ENCODE measurements at regions not wholly inside any gene's neighbourhood (a gene's known extent, or its start where the extent isn't known, plus 50 kb on each side); places are given as distances from the start of the nearest gene placed in this dataset.

DNA sequence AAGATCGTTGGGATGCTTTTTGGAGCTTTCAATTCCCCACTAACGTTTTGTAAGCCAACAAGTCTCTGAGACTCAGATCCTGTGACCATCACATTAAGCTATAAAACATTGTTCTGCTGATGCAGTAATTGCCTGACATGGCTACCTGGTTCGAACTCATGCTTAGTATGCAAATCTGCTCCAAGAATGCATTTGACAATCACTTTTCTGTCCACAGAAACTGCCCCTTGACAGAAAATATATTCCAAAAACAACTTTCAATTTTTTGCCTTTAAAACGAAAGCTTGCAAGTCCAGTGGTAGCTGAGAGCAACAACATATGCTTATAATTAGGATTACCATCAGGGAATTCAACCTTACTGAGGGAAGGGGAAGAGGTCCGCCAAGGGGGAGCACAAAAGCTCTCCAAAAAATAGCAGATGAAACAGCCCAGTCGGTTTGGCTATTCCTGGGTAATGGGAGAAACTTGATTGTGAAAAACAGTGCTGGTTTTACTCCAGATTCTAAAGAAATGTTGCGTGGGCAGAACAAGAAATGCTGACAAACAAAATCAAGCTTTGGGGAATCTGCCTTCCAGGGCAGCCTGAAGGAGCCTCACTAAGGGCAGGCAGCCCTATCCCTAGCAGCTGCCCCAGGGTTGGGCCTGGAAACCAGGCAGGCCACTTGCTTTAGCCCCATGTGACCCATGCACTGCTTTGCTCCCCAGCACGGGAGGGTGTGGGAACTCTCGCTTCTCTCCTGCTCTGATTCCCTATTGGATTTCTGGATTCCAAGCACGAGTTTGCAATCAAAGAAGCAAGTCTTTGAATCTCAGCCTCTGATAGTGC lies 160.7 kb upstream of the LDB2 start:
- Histone ChIP-seq H3K9me3 (ENCODE audit: control insufficient read depth, insufficient read depth, low read depth, low read length) (no peaks in the 10 kb centered on the region), H3K4me1 (ENCODE audit: control insufficient read depth, extremely low read depth, insufficient read depth, low read length) (peaks cover 16% of the 10 kb centered on the region), H3K79me2 (ENCODE audit: control insufficient read depth, insufficient read depth, low read length) (no peaks in the 10 kb centered on the region), H3K36me3 (ENCODE audit: control insufficient read depth, insufficient read depth, low read length) (no peaks in the 10 kb centered on the region), H3K4me2 (ENCODE audit: extremely low read depth, insufficient read depth, low read length) (peak overlapping the region; percentile 92), H3K27me3 (ENCODE audit: control insufficient read depth, insufficient read depth, low read length) (no peaks in the 10 kb centered on the region), H2AFZ (ENCODE audit: low read length) (peak overlapping the region; percentile 59), H3K27ac (ENCODE audit: insufficient read depth, low read length) (peak overlapping the region; percentile 24), H4K20me1 (ENCODE audit: control insufficient read depth, extremely low read depth, insufficient read depth, low read length) (no peaks in the 10 kb centered on the region), H3K9ac (ENCODE audit: insufficient read depth, low read length) (no peak overlapping the region), H3K4me3 (replicated peaks in 1 of 4; ENCODE audit: control extremely low read depth in 1 of 4, insufficient read depth in 1 of 4, low read depth in 3 of 4, low read length in 4 of 4) (peak overlapping the region in 2 of 4 experiments; percentile 18 to 33)
- TF ChIP-seq, protein P1, sequence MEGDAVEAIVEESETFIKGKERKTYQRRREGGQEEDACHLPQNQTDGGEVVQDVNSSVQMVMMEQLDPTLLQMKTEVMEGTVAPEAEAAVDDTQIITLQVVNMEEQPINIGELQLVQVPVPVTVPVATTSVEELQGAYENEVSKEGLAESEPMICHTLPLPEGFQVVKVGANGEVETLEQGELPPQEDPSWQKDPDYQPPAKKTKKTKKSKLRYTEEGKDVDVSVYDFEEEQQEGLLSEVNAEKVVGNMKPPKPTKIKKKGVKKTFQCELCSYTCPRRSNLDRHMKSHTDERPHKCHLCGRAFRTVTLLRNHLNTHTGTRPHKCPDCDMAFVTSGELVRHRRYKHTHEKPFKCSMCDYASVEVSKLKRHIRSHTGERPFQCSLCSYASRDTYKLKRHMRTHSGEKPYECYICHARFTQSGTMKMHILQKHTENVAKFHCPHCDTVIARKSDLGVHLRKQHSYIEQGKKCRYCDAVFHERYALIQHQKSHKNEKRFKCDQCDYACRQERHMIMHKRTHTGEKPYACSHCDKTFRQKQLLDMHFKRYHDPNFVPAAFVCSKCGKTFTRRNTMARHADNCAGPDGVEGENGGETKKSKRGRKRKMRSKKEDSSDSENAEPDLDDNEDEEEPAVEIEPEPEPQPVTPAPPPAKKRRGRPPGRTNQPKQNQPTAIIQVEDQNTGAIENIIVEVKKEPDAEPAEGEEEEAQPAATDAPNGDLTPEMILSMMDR (conservative IDR thresholded peaks at IDR 0.05 in 1 of 2, IDR thresholded peaks at IDR 0.05 in 1 of 2; ENCODE audit: low read depth in 1 of 2, low read length in 2 of 2) = no peak
- TF ChIP-seq EZH2 (IDR thresholded peaks at IDR 0.05; ENCODE audit: low read length, missing control alignments) = no peak
- peak in 1 of 2 donors; percentile 67 for DNase-seq (ENCODE audit: low read depth in 2 of 2)

- Histone ChIP-seq H3K4me1 (ENCODE audit: control insufficient read depth, extremely low read depth, insufficient read depth, low read length) (peaks cover 15% of the 10 kb centered on the region), H3K36me3 (ENCODE audit: control insufficient read depth, insufficient read depth, low read length) (no peaks in the 10 kb centered on the region), H3K9ac (ENCODE audit: insufficient read depth, low read length) (no peak overlapping the region), H3K4me3 (replicated peaks in 1 of 4; ENCODE audit: control extremely low read depth in 1 of 4, insufficient read depth in 1 of 4, low read depth in 3 of 4, low read length in 4 of 4) (peak overlapping the region in 2 of 4 experiments; percentile 18 to 33), H3K27ac (ENCODE audit: insufficient read depth, low read length) (peak overlapping the region; percentile 24), H2AFZ (ENCODE audit: low read length) (peak overlapping the region; percentile 59), H4K20me1 (ENCODE audit: control insufficient read depth, extremely low read depth, insufficient read depth, low read length) (no peaks in the 10 kb centered on the region), H3K79me2 (ENCODE audit: control insufficient read depth, insufficient read depth, low read length) (no peaks in the 10 kb centered on the region), H3K9me3 (ENCODE audit: control insufficient read depth, insufficient read depth, low read depth, low read length) (no peaks in the 10 kb centered on the region), H3K4me2 (ENCODE audit: extremely low read depth, insufficient read depth, low read length) (peak overlapping the region; percentile 92), H3K27me3 (ENCODE audit: control insufficient read depth, insufficient read depth, low read length) (no peaks in the 10 kb centered on the region)
- peak; percentile 44 to 49 for DNase-seq (ENCODE audit: low read depth in 2 of 2)
- TF ChIP-seq EZH2 (IDR thresholded peaks at IDR 0.05; ENCODE audit: low read length, missing control alignments) = no peak
- TF ChIP-seq, protein P1 (conservative IDR thresholded peaks at IDR 0.05 in 1 of 2, IDR thresholded peaks at IDR 0.05 in 1 of 2; ENCODE audit: low read depth in 1 of 2, low read length in 2 of 2) = no peak
Measured at GRCh38 chr4:17058536-17058915, 160.1 kb upstream of the LDB2 start.

DNA sequence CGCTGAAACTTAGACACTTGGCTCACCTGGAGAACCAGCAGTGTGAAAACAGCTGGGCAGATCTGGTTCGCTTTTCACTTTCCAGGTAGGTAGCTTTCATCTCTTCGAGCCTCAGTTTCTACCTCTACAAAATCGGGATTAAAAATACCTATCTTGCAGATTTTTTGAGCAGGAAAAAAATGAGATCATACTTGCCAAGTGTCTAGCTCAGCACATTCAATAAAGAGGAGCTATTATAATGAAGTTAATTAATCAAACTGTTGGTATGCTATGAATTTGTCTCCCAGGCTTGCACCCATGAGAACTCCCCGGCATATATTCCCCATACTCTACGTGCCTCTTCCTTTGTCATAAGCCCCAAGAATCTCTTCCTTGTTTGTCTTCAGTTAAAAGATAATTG lies 158.6 kb upstream of the LDB2 start:
- DNase-seq (ENCODE audit: low read depth in 2 of 2) = no peak
- Histone ChIP-seq H2AFZ (ENCODE audit: low read length) (no peak overlapping the region), H3K9me3 (ENCODE audit: control insufficient read depth, insufficient read depth, low read depth, low read length) (no peaks in the 10 kb centered on the region), H3K4me2 (ENCODE audit: extremely low read depth, insufficient read depth, low read length) (no peak overlapping the region), H3K27me3 (ENCODE audit: control insufficient read depth, insufficient read depth, low read length) (no peaks in the 10 kb centered on the region), H3K36me3 (ENCODE audit: control insufficient read depth, insufficient read depth, low read length) (no peaks in the 10 kb centered on the region), H3K9ac (ENCODE audit: insufficient read depth, low read length) (no peak overlapping the region), H3K27ac (ENCODE audit: insufficient read depth, low read length) (no peak overlapping the region), H3K4me1 (ENCODE audit: control insufficient read depth, extremely low read depth, insufficient read depth, low read length) (peaks cover 15% of the 10 kb centered on the region), H3K79me2 (ENCODE audit: control insufficient read depth, insufficient read depth, low read length) (no peaks in the 10 kb centered on the region), H3K4me3 (replicated peaks in 1 of 4; ENCODE audit: control extremely low read depth in 1 of 4, insufficient read depth in 1 of 4, low read depth in 3 of 4, low read length in 4 of 4) (no peak overlapping the region), H4K20me1 (ENCODE audit: control insufficient read depth, extremely low read depth, insufficient read depth, low read length) (no peaks in the 10 kb centered on the region)
- TF ChIP-seq, protein P1 (conservative IDR thresholded peaks at IDR 0.05 in 1 of 2, IDR thresholded peaks at IDR 0.05 in 1 of 2; ENCODE audit: low read depth in 1 of 2, low read length in 2 of 2) = no peak
- no peak for TF ChIP-seq EZH2 (IDR thresholded peaks at IDR 0.05; ENCODE audit: low read length, missing control alignments)
